ENCODE measurements at regions not wholly inside any gene's neighbourhood (a gene's known extent, or its start where the extent isn't known, plus 50 kb on each side); places are given as distances from the start of the nearest gene placed in this dataset.
"Not testable (repeated sequence)": the region's sequence is repeated elsewhere in the genome, so short reads cannot be mapped to it uniquely, and the experiment has no call there.

DNA sequence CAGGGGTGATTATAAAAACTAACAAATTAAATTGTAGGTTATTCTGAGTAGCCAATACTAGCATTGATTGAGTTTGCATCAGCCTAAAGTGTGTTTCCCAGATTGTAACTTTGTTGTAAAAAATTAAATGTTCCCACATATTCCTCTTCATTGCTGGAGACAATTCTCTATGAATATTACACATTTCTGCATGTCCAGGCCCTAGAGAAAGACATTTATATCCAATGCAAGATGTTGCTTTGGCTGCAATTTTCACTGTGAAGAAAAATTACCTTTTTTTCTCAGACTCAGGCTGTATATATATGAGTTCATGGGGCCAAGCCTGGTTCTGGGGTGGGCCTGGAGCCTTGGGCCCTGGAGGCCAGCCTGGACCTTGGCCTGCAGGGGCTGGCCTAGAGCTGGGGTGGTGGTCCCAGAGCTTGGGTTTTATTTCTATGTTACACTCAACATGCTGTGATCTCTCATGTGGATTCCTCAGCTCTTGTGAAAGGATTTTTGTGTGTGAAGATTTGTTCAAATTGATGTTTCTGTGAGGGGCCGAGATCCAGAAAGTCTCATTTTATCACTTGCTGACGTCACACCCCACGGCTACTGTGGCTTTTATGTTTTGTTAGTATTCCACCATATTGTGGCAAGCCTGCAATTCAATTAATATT lies 232.5 kb downstream of the SPATA31A1 start:
- no peaks in the 10 kb centered on the region for H3K36me3 Mint-ChIP-seq
- H3K9me3 ChIP-seq (ENCODE audit: control insufficient read depth in 1 of 2, low read length in 2 of 2): no peaks in the 10 kb centered on the region
- no peaks in the 10 kb centered on the region for H3K4me1 ChIP-seq (ENCODE audit: insufficient read depth, low read length)
- H3K4me3 ChIP-seq (ENCODE audit: low read length in 2 of 2): no peak overlapping the region
- H3K27ac ChIP-seq (ENCODE audit: low read depth, low read length): no peak overlapping the region
- peaks cover 0 to 1% (median 0%) of the 10 kb centered on the region in 8 donors for H3K9me3 Mint-ChIP-seq
- intact Hi-C loops (cut with micrococcal nuclease): no loop called here
- no peaks in the 10 kb centered on the region for H3K27me3 Mint-ChIP-seq
- H3K4me1 Mint-ChIP-seq: no peaks in the 10 kb centered on the region
- ChIA-PET CTCF (ENCODE audit: partially characterized antibody) (no interaction called here), POLR2A (ENCODE audit: partially characterized antibody) (no interaction called here)
- no peak overlapping the region for H3K4me3 Mint-ChIP-seq
- H3K36me3 ChIP-seq (ENCODE audit: insufficient read depth, low read length): no peaks in the 10 kb centered on the region
- no peak for DNase-seq
- no peaks in the 10 kb centered on the region for H3K27me3 ChIP-seq (ENCODE audit: insufficient read depth, low read length)
- H3K27ac Mint-ChIP-seq: no peak overlapping the region

- Mint-ChIP-seq H3K9me3 (peaks cover 0 to 3% (median 0%) of the 10 kb centered on the region in 8 donors), H3K27me3 (no peaks in the 10 kb centered on the region), H3K36me3 (no peaks in the 10 kb centered on the region), H3K27ac (peak overlapping the region in 1 of 7 donors; percentile 53), H3K4me1 (no peaks in the 10 kb centered on the region), H3K4me3 (no peak overlapping the region)
- H3K4me3 ChIP-seq (ENCODE audit: low read length in 2 of 2): no peak overlapping the region
- H3K36me3 ChIP-seq (ENCODE audit: insufficient read depth, low read length): no peaks in the 10 kb centered on the region
- no peaks in the 10 kb centered on the region for H3K9me3 ChIP-seq (ENCODE audit: control insufficient read depth in 1 of 2, low read length in 2 of 2)
- no peaks in the 10 kb centered on the region for H3K27me3 ChIP-seq (ENCODE audit: insufficient read depth, low read length)
- H3K27ac ChIP-seq (ENCODE audit: low read depth, low read length): no peak overlapping the region
- intact Hi-C loops (cut with micrococcal nuclease): no loop called here
- no peaks in the 10 kb centered on the region for H3K4me1 ChIP-seq (ENCODE audit: insufficient read depth, low read length)
- DNase-seq: no peak
- POLR2A ChIA-PET (ENCODE audit: partially characterized antibody): no interaction called here
- CTCF ChIA-PET (ENCODE audit: partially characterized antibody): no interaction called here
Observed at GRCh38 chr9:39588500-39589137, 233.2 kb downstream of the SPATA31A1 start.

- intact Hi-C loops (cut with micrococcal nuclease); H3K4me1 Mint-ChIP-seq; H3K36me3 Mint-ChIP-seq; H3K4me3 ChIP-seq (ENCODE audit: low read length in 2 of 2); H3K27ac Mint-ChIP-seq; H3K9me3 ChIP-seq (ENCODE audit: control insufficient read depth in 1 of 2, low read length in 2 of 2); H3K4me1 ChIP-seq (ENCODE audit: insufficient read depth, low read length); POLR2A ChIA-PET (ENCODE audit: partially characterized antibody); H3K9me3 Mint-ChIP-seq; H3K27me3 ChIP-seq (ENCODE audit: insufficient read depth, low read length); H3K27ac ChIP-seq (ENCODE audit: low read depth, low read length); CTCF ChIA-PET (ENCODE audit: partially characterized antibody); H3K36me3 ChIP-seq (ENCODE audit: insufficient read depth, low read length); H3K27me3 Mint-ChIP-seq; DNase-seq: not testable (repeated sequence)
- peak overlapping the region in 1 of 8 donors; percentile 20 for H3K4me3 Mint-ChIP-seq
Observed at GRCh38 chr9:39604089-39604488, 248.6 kb downstream of the SPATA31A1 start.

- H3K4me1 Mint-ChIP-seq; H3K9me3 Mint-ChIP-seq; H3K9me3 ChIP-seq (ENCODE audit: control insufficient read depth in 1 of 2, low read length in 2 of 2); H3K27me3 ChIP-seq (ENCODE audit: insufficient read depth, low read length); H3K27me3 Mint-ChIP-seq; H3K4me1 ChIP-seq (ENCODE audit: insufficient read depth, low read length); intact Hi-C loops (cut with micrococcal nuclease); POLR2A ChIA-PET (ENCODE audit: partially characterized antibody); H3K36me3 ChIP-seq (ENCODE audit: insufficient read depth, low read length); H3K27ac Mint-ChIP-seq; CTCF ChIA-PET (ENCODE audit: partially characterized antibody); DNase-seq; H3K4me3 ChIP-seq (ENCODE audit: low read length in 2 of 2); H3K27ac ChIP-seq (ENCODE audit: low read depth, low read length); H3K36me3 Mint-ChIP-seq; H3K4me3 Mint-ChIP-seq: not testable (repeated sequence)
Observed at GRCh38 chr9:39611449-39612231, 256.2 kb downstream of the SPATA31A1 start.

DNA sequence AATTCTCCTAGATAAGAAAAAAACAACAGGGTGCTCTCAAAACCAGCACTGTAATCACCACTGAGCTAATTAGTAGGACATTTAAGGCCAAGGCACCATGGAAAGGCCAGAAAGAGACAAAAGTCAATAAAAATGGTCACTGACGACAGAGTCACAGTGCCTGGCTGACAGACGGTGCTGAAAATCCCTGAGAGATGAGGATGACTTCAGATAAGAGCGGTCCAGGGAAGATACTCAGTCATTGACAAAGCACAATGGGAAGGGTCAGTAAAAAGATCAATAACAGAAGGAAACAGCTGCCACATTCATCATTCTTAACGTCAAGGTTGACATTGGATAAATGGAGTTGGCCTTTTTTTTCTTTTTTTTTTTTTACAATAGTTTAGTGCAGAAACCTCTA lies 261.0 kb downstream of the SPATA31A1 start:
- H3K36me3 ChIP-seq (ENCODE audit: insufficient read depth, low read length); POLR2A ChIA-PET (ENCODE audit: partially characterized antibody); H3K27ac ChIP-seq (ENCODE audit: low read depth, low read length); H3K27ac Mint-ChIP-seq; H3K36me3 Mint-ChIP-seq; CTCF ChIA-PET (ENCODE audit: partially characterized antibody); H3K27me3 Mint-ChIP-seq; H3K9me3 Mint-ChIP-seq; H3K27me3 ChIP-seq (ENCODE audit: insufficient read depth, low read length); H3K4me1 ChIP-seq (ENCODE audit: insufficient read depth, low read length); H3K4me3 ChIP-seq (ENCODE audit: low read length in 2 of 2); intact Hi-C loops (cut with micrococcal nuclease); DNase-seq; H3K9me3 ChIP-seq (ENCODE audit: control insufficient read depth in 1 of 2, low read length in 2 of 2); H3K4me1 Mint-ChIP-seq; H3K4me3 Mint-ChIP-seq: not testable (repeated sequence)

DNA sequence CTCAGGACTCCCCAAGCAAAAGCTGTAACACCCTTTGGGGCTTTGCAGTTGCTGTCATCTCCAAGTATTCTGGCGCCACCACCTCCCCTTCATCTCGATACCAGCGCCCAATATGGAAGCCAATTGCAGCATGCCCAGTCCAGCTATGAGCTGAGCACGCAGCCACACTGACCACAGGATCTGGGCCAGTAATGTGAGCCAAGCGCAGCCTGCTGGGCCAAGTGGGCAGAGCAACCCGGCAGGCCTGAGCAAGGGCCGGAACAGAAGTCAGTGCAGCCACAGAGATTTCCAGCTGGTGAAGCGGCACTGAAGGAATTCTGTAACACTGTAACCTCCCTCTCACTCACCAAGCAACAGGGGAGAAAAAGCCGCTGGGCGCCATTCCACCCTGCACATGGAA lies 268.6 kb downstream of the SPATA31A1 start:
- H3K4me1 Mint-ChIP-seq; H3K4me3 ChIP-seq (ENCODE audit: low read length in 2 of 2); H3K9me3 ChIP-seq (ENCODE audit: control insufficient read depth in 1 of 2, low read length in 2 of 2); H3K27ac ChIP-seq (ENCODE audit: low read depth, low read length); H3K27me3 ChIP-seq (ENCODE audit: insufficient read depth, low read length); H3K9me3 Mint-ChIP-seq; DNase-seq; H3K4me3 Mint-ChIP-seq; H3K36me3 Mint-ChIP-seq; H3K27me3 Mint-ChIP-seq; POLR2A ChIA-PET (ENCODE audit: partially characterized antibody); intact Hi-C loops (cut with micrococcal nuclease); H3K27ac Mint-ChIP-seq; H3K4me1 ChIP-seq (ENCODE audit: insufficient read depth, low read length); CTCF ChIA-PET (ENCODE audit: partially characterized antibody); H3K36me3 ChIP-seq (ENCODE audit: insufficient read depth, low read length): not testable (repeated sequence)

GRCh38 chr9:39632071-39632470 lies 276.6 kb downstream of the SPATA31A1 start:
- H3K4me1 ChIP-seq (ENCODE audit: insufficient read depth, low read length); H3K27me3 Mint-ChIP-seq; H3K27ac Mint-ChIP-seq; intact Hi-C loops (cut with micrococcal nuclease); POLR2A ChIA-PET (ENCODE audit: partially characterized antibody); DNase-seq; H3K4me1 Mint-ChIP-seq; H3K27ac ChIP-seq (ENCODE audit: low read depth, low read length); CTCF ChIA-PET (ENCODE audit: partially characterized antibody); H3K4me3 ChIP-seq (ENCODE audit: low read length in 2 of 2); H3K4me3 Mint-ChIP-seq; H3K27me3 ChIP-seq (ENCODE audit: insufficient read depth, low read length); H3K36me3 Mint-ChIP-seq; H3K9me3 ChIP-seq (ENCODE audit: control insufficient read depth in 1 of 2, low read length in 2 of 2); H3K36me3 ChIP-seq (ENCODE audit: insufficient read depth, low read length); H3K9me3 Mint-ChIP-seq: not testable (repeated sequence)

Measured in CD4-positive, alpha-beta memory T cell (primary cell).